ENCODE measurements at regions not wholly inside any gene's neighbourhood (a gene's known extent, or its start where the extent isn't known, plus 50 kb on each side); places are given as distances from the start of the nearest gene placed in this dataset.

DNA sequence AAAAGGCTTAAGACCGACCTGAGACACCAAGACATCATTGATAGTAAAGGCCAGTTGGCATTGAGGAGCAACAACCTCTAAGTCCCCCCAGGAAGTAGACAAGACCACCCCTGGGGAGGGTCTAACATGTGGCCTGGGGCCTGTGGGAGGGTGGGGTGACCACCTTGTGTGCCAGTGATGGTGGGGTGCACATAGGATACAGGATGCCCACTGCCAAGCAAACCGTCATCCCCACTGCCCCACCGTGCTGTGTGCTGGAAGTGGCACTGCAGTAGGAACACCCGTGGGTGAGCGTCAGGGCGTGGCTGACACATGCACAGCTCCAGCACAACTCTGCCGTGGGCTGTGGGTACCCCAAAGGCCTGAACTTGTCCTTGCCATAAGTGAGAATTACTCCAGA lies 84.3 kb upstream of the LGALSL start:
- TF ChIP-seq POLR2AphosphoS5 (IDR thresholded peaks at IDR 0.05; ENCODE audit: low read depth, low read length) (no peak), FOXP2 (optimal IDR thresholded peaks at IDR 0.05; ENCODE audit: borderline replicate concordance, extremely low read depth, extremely low read length, insufficient read depth) (no peak), SIN3A (IDR thresholded peaks at IDR 0.05; ENCODE audit: borderline replicate concordance, insufficient read depth, low read length) (no peak), TAF1 (IDR thresholded peaks at IDR 0.05; ENCODE audit: borderline replicate concordance, insufficient read depth, low read length) (no peak)
- TF ChIP-seq, protein P1, sequence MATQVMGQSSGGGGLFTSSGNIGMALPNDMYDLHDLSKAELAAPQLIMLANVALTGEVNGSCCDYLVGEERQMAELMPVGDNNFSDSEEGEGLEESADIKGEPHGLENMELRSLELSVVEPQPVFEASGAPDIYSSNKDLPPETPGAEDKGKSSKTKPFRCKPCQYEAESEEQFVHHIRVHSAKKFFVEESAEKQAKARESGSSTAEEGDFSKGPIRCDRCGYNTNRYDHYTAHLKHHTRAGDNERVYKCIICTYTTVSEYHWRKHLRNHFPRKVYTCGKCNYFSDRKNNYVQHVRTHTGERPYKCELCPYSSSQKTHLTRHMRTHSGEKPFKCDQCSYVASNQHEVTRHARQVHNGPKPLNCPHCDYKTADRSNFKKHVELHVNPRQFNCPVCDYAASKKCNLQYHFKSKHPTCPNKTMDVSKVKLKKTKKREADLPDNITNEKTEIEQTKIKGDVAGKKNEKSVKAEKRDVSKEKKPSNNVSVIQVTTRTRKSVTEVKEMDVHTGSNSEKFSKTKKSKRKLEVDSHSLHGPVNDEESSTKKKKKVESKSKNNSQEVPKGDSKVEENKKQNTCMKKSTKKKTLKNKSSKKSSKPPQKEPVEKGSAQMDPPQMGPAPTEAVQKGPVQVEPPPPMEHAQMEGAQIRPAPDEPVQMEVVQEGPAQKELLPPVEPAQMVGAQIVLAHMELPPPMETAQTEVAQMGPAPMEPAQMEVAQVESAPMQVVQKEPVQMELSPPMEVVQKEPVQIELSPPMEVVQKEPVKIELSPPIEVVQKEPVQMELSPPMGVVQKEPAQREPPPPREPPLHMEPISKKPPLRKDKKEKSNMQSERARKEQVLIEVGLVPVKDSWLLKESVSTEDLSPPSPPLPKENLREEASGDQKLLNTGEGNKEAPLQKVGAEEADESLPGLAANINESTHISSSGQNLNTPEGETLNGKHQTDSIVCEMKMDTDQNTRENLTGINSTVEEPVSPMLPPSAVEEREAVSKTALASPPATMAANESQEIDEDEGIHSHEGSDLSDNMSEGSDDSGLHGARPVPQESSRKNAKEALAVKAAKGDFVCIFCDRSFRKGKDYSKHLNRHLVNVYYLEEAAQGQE (IDR thresholded peaks at IDR 0.05; ENCODE audit: insufficient read depth in 1 of 2, low read depth in 2 of 2, low read length in 2 of 2), result no peak

DNA sequence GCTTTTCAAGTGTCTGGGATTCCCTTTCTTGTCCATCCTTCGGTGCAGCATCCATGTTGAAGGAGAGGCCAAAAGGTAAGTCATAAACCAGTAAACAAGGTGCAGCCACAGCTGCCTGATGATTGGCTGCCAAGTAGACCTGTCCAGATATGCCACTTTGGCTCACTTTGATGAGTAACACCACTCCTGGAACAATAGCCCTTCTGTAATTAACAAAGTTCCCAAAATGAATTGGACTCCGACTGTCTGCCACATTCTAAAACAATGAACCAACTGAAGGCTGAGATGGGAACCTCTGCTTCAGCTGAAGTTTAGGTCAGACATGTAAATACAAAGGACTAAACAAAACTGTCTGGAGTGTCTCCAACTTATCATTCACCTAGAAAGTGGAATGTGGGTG lies 82.2 kb upstream of the LGALSL start:
- TF ChIP-seq, protein P1 (IDR thresholded peaks at IDR 0.05; ENCODE audit: insufficient read depth in 1 of 2, low read depth in 2 of 2, low read length in 2 of 2), result no peak

DNA sequence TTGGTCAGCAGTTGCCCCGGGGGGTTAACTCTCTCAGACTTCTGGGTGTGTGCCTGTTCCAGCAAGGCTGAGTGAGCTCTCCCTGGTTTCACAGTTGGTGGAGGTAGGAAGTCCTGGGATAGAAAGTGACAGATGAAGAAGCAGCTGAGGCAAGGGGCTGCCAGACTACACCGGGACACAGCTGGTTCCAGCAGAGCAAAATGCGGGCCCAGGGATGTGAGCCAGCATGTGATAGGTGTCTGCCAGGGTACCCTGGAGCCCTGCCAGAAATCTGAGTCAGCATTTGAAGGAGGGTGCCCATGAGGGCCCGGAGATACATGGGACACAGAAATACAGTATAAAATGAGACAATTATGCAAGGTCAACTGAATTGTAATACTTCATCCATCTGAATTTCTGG lies 79.3 kb upstream of the LGALSL start:
- TF ChIP-seq, protein P1 (IDR thresholded peaks at IDR 0.05; ENCODE audit: insufficient read depth in 1 of 2, low read depth in 2 of 2, low read length in 2 of 2), result no peak
- TF ChIP-seq FOXP2 (optimal IDR thresholded peaks at IDR 0.05; ENCODE audit: borderline replicate concordance, extremely low read depth, extremely low read length, insufficient read depth) (no peak), POLR2AphosphoS5 (IDR thresholded peaks at IDR 0.05; ENCODE audit: low read depth, low read length) (no peak), SIN3A (IDR thresholded peaks at IDR 0.05; ENCODE audit: borderline replicate concordance, insufficient read depth, low read length) (no peak), TAF1 (IDR thresholded peaks at IDR 0.05; ENCODE audit: borderline replicate concordance, insufficient read depth, low read length) (no peak)

DNA sequence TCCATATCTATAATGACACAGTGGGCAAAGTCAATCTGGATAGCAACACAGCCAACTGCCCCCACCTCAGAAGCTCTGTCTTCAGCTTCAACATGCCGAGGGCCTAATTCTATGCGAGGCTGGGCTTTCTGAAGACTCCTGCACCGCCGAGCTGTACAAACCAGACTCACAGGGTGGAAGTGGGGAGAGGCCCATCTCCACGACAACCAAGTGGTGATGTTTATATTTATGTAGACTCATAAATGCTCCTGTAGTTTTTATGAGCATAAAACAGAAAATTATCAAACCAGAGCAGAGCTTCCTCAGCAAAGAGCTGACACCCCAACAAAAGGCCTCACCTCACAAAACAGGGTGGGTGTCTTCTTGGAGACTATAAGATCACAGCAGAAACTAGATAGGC lies 77.0 kb upstream of the LGALSL start:
- TF ChIP-seq POLR2AphosphoS5 (IDR thresholded peaks at IDR 0.05; ENCODE audit: low read depth, low read length) (no peak), SIN3A (IDR thresholded peaks at IDR 0.05; ENCODE audit: borderline replicate concordance, insufficient read depth, low read length) (no peak), TAF1 (IDR thresholded peaks at IDR 0.05; ENCODE audit: borderline replicate concordance, insufficient read depth, low read length) (no peak), FOXP2 (optimal IDR thresholded peaks at IDR 0.05; ENCODE audit: borderline replicate concordance, extremely low read depth, extremely low read length, insufficient read depth) (no peak)
- TF ChIP-seq, protein P1 (IDR thresholded peaks at IDR 0.05; ENCODE audit: insufficient read depth in 1 of 2, low read depth in 2 of 2, low read length in 2 of 2), result no peak

DNA sequence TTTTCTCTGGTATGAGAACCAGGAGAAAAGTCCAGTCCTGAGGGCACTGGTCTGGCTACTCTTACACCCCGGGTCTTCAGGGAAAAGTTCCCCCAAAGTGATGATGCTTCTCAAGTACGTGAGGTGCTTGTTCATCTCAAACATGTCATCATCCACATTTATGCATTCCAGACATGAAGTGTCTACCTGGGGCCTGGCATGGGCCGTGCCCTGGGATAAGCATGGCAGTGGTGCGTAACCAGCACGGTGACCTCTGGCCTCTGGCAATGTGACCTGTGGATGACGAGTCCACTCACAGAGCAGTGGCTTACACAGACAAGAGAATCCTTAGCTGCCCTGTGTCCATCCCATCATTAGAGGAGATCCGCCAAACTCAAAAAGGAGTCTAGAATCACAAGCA lies 74.8 kb upstream of the LGALSL start:
- TF ChIP-seq SIN3A (IDR thresholded peaks at IDR 0.05; ENCODE audit: borderline replicate concordance, insufficient read depth, low read length) (no peak), FOXP2 (optimal IDR thresholded peaks at IDR 0.05; ENCODE audit: borderline replicate concordance, extremely low read depth, extremely low read length, insufficient read depth) (no peak), TAF1 (IDR thresholded peaks at IDR 0.05; ENCODE audit: borderline replicate concordance, insufficient read depth, low read length) (no peak), POLR2AphosphoS5 (IDR thresholded peaks at IDR 0.05; ENCODE audit: low read depth, low read length) (no peak)
- TF ChIP-seq, protein P1 (IDR thresholded peaks at IDR 0.05; ENCODE audit: insufficient read depth in 1 of 2, low read depth in 2 of 2, low read length in 2 of 2), result no peak

Measured in PFSK-1 (cell line).